ENCODE measurements at regions not wholly inside any gene's neighbourhood (a gene's known extent, or its start where the extent isn't known, plus 50 kb on each side); places are given as distances from the start of the nearest gene placed in this dataset.
"Not testable (repeated sequence)": the region's sequence is repeated elsewhere in the genome, so short reads cannot be mapped to it uniquely, and the experiment has no call there.

- no peak for DNase-seq
These were observed 274.1 kb downstream of the REEP3 start for GRCh38 chr10:63795094-63795860.

GRCh38 chr10:63798599-63799498 is 277.6 kb downstream of the REEP3 start:
- no peak for DNase-seq

- DNase-seq, result no peak
These were observed 278.5 kb downstream of the REEP3 start for GRCh38 chr10:63799521-63800300.

- no peak for DNase-seq
These were observed 280.0 kb downstream of the REEP3 start for GRCh38 chr10:63801166-63801565.

- no peak for DNase-seq
These were observed 285.1 kb downstream of the REEP3 start for GRCh38 chr10:63806330-63806729.

- no peak for DNase-seq
These were observed 291.3 kb downstream of the REEP3 start for GRCh38 chr10:63812501-63812900.

GRCh38 chr10:63819753-63820329 is 298.6 kb downstream of the REEP3 start:
- no peak for DNase-seq

GRCh38 chr10:63822496-63822895 is 301.3 kb downstream of the REEP3 start:
- DNase-seq, result no peak

GRCh38 chr10:63825111-63825510 is 303.9 kb downstream of the REEP3 start:
- no peak for DNase-seq

- DNase-seq, result no peak
These were observed 304.6 kb downstream of the REEP3 start for GRCh38 chr10:63825766-63826165.

GRCh38 chr10:63827018-63827417 is 305.8 kb downstream of the REEP3 start:
- DNase-seq, result not testable (repeated sequence)

- DNase-seq, result no peak
These were observed 307.8 kb downstream of the REEP3 start for GRCh38 chr10:63829020-63829419.

GRCh38 chr10:63829573-63830149 is 308.5 kb downstream of the REEP3 start:
- no peak for DNase-seq

- no peak for DNase-seq
These were observed 311.5 kb downstream of the REEP3 start for GRCh38 chr10:63832686-63833085.

- no peak for DNase-seq
These were observed 312.3 kb downstream of the REEP3 start for GRCh38 chr10:63833411-63834060.

GRCh38 chr10:63836666-63837442 is 315.7 kb downstream of the REEP3 start:
- DNase-seq, result no peak

- no peak for DNase-seq
These were observed 320.6 kb downstream of the REEP3 start for GRCh38 chr10:63841761-63842160.

- DNase-seq, result no peak
These were observed 321.9 kb downstream of the REEP3 start for GRCh38 chr10:63843107-63843506.

GRCh38 chr10:63848871-63849270 is 327.7 kb downstream of the REEP3 start:
- not testable (repeated sequence) for DNase-seq

GRCh38 chr10:63862860-63863259 is 341.7 kb downstream of the REEP3 start:
- DNase-seq, result no peak

- DNase-seq, result no peak
These were observed 344.0 kb downstream of the REEP3 start for GRCh38 chr10:63865210-63865609.

All from activated T-cell treated with anti-CD3 and anti-CD28 coated beads for 4 hours (primary cell).